H1 (cell line): ENCODE measurements at regions not wholly inside any gene's neighbourhood (a gene's known extent, or its start where the extent isn't known, plus 50 kb on each side); places are given as distances from the start of the nearest gene placed in this dataset.

Source experiments
- CTCF ChIA-PET: fragments of 300-600 bp; sonication (Branson Sonifier 250); formaldehyde crosslinking; loops from one replicate; lab custom pipeline; 2021; ENCODE audit not compliant: partially characterized antibody; lab: Charles Lee
- POLR2A ChIA-PET: fragments of 300-600 bp; sonication (Branson Sonifier 250); formaldehyde crosslinking; loops from one replicate; lab custom pipeline; 2021; ENCODE audit warnings: inconsistent platforms; ENCODE audit not compliant: partially characterized antibody; lab: Charles Lee
- DNase-seq, 2 experiments: peaks; one replicate each; pipeline versions ENCODE4 v3.0.0 to v3.0.0-alpha.2; 2010 to 2022; ENCODE audit warnings: low spot score in 2 of 2, low read depth in 1 of 2, mixed read lengths in 1 of 2
- FAIRE-seq: peaks from 2 replicates; lab custom pipeline; 2011; peaks lifted over from hg19 to GRCh38; lab: Jason Lieb, UNC
- H2AFZ ChIP-seq: 2 replicates; pipeline ENCODE4 v1.8.1; 2012; ENCODE audit warnings: low read length, inconsistent platforms
- H2AK5ac ChIP-seq: 2 replicates; pipeline ENCODE4 v1.6.1; 2013; ENCODE audit warnings: low read depth, low read length
- H2BK120ac ChIP-seq: replicated peaks from 2 replicates; pipeline ENCODE3; 2013; ENCODE audit warnings: low read depth, low read length, inconsistent platforms
- H2BK12ac ChIP-seq: 2 replicates; pipeline ENCODE4 v1.6.1; 2013; ENCODE audit warnings: low read depth, low read length
- H2BK15ac ChIP-seq: 2 replicates; pipeline ENCODE4 v1.6.1; 2013; ENCODE audit warnings: low read length
- H2BK20ac ChIP-seq: 2 replicates; pipeline ENCODE4 v1.6.1; 2013; ENCODE audit warnings: low read length
- H2BK5ac ChIP-seq: 2 replicates; pipeline ENCODE4 v1.6.1; 2013; ENCODE audit warnings: low read depth, low read length
- H3K14ac ChIP-seq: 2 replicates; pipeline ENCODE4 v1.6.1; 2013; ENCODE audit warnings: inconsistent platforms; ENCODE audit not compliant: insufficient read length
- H3K18ac ChIP-seq: 2 replicates; pipeline ENCODE4 v1.6.1; 2013; ENCODE audit warnings: low read length; ENCODE audit errors: extremely low read depth
- H3K23ac ChIP-seq: 2 replicates; pipeline ENCODE4 v1.6.1; 2013; ENCODE audit warnings: inconsistent platforms; ENCODE audit not compliant: insufficient read length
- H3K23me2 ChIP-seq: 2 replicates; pipeline ENCODE4 v1.6.1; 2013; ENCODE audit warnings: low read depth, low read length
- H3K27ac ChIP-seq: 2 replicates; pipeline ENCODE4 v1.6.1; 2011; ENCODE audit warnings: low read depth, low read length, inconsistent platforms
- H3K27me3 ChIP-seq, 4 experiments: replicated peaks in 1 of 4; 1 replicate in 1 of 4; 2 replicates in 3 of 4; pipeline versions ENCODE4 v1.6.1 to v1.8.1; 2011 to 2013; ENCODE audit warnings: low read length in 3 of 4, mild to moderate bottlenecking in 3 of 4, inconsistent platforms in 2 of 4, mixed read lengths in 2 of 4, moderate library complexity in 1 of 4; ENCODE audit not compliant: control insufficient read depth in 3 of 4, insufficient read depth in 3 of 4; ENCODE audit errors: extremely low read depth in 1 of 4
- H3K36me3 ChIP-seq, 4 experiments: 2 replicates each; pipeline versions ENCODE4 v1.6.1 to v1.8.1; 2011 to 2013; ENCODE audit warnings: mild to moderate bottlenecking in 4 of 4, low read length in 3 of 4, moderate library complexity in 2 of 4, control low read depth in 1 of 4, inconsistent platforms in 1 of 4; ENCODE audit not compliant: insufficient read depth in 4 of 4, control insufficient read depth in 2 of 4
- H3K4ac ChIP-seq: replicated peaks from 2 replicates; pipeline ENCODE3; 2013; ENCODE audit warnings: low read length, low read depth, mixed read lengths, inconsistent platforms; ENCODE audit not compliant: insufficient read length
- H3K4me1 ChIP-seq, 4 experiments: replicated peaks in 1 of 4; 1 replicate in 1 of 4; 2 replicates in 3 of 4; pipeline versions ENCODE4 v1.6.1 to v1.8.1; 2011 to 2013; ENCODE audit warnings: low read length in 3 of 4, inconsistent platforms in 2 of 4, mixed read lengths in 1 of 4; ENCODE audit not compliant: insufficient read depth in 4 of 4, control insufficient read depth in 3 of 4
- H3K4me2 ChIP-seq, 2 experiments: 2 replicates each; pipeline versions ENCODE4 v1.6.1 to v1.8.1; 2011 to 2013; ENCODE audit warnings: low read depth in 2 of 2, low read length in 2 of 2, control low read depth in 1 of 2, inconsistent platforms in 1 of 2, mild to moderate bottlenecking in 1 of 2; ENCODE audit not compliant: insufficient read depth in 1 of 2
- H3K4me3 ChIP-seq, 4 experiments: fragments of 200-600, 300-600 bp in 1 of 4; sonication (generic), shearing (Covaris generic), sonication (Bioruptor Twin) in 1 of 4; 2 replicates each; pipeline versions ENCODE4 v1.5.1 to v1.8.1; 2011 to 2016; ENCODE audit warnings: low read length in 4 of 4, low read depth in 3 of 4, control low read depth in 2 of 4, inconsistent platforms in 2 of 4, mild to moderate bottlenecking in 2 of 4, mixed read lengths in 1 of 4, moderate library complexity in 1 of 4; ENCODE audit not compliant: insufficient read depth in 2 of 4; ENCODE audit errors: extremely low read depth in 1 of 4
- H3K56ac ChIP-seq: replicated peaks from 2 replicates; pipeline ENCODE3; 2013; ENCODE audit warnings: low read depth, mild to moderate bottlenecking, mixed read lengths, low read length, inconsistent platforms; ENCODE audit not compliant: insufficient read length
- H3K79me1 ChIP-seq: 2 replicates; pipeline ENCODE4 v1.6.1; 2013; ENCODE audit warnings: low read depth, low read length, control low read depth
- H3K79me2 ChIP-seq, 2 experiments: 2 replicates each; pipeline versions ENCODE4 v1.6.1 to v1.8.1; 2012 to 2013; ENCODE audit warnings: low read length in 2 of 2, mild to moderate bottlenecking in 2 of 2, inconsistent platforms in 1 of 2; ENCODE audit not compliant: insufficient read depth in 2 of 2, control insufficient read depth in 1 of 2
- H3K9ac ChIP-seq, 4 experiments: replicated peaks in 1 of 4; 1 replicate in 1 of 4; 2 replicates in 3 of 4; pipeline versions ENCODE4 v1.6.1 to v1.8.1; 2011 to 2013; ENCODE audit warnings: low read depth in 3 of 4, low read length in 3 of 4, control low read depth in 2 of 4, mild to moderate bottlenecking in 2 of 4, moderate library complexity in 2 of 4, inconsistent platforms in 1 of 4; ENCODE audit errors: extremely low read depth in 1 of 4
- H3K9me3 ChIP-seq, 2 experiments: 2 replicates each; pipeline versions ENCODE4 v1.6.1 to v1.8.1; 2012 to 2013; ENCODE audit warnings: mild to moderate bottlenecking in 2 of 2, moderate library complexity in 2 of 2, control low read depth in 1 of 2, inconsistent platforms in 1 of 2, low read depth in 1 of 2, low read length in 1 of 2, mixed read lengths in 1 of 2; ENCODE audit not compliant: insufficient read depth in 2 of 2
- H4K20me1 ChIP-seq, 2 experiments: replicated peaks in 1 of 2; 2 replicates each; pipeline versions ENCODE3 to v1.8.1; 2011 to 2013; ENCODE audit warnings: inconsistent platforms in 2 of 2, low read length in 2 of 2, mild to moderate bottlenecking in 1 of 2; ENCODE audit not compliant: insufficient read depth in 2 of 2, control insufficient read depth in 1 of 2
- H4K5ac ChIP-seq: 2 replicates; pipeline ENCODE4 v1.6.1; 2013; ENCODE audit warnings: low read length, low read depth, mixed read lengths, inconsistent platforms; ENCODE audit not compliant: insufficient read length
- H4K8ac ChIP-seq: 2 replicates; pipeline ENCODE4 v1.8.0; 2013; ENCODE audit warnings: mild to moderate bottlenecking, moderate library complexity, low read length, inconsistent platforms; ENCODE audit not compliant: insufficient read depth; ENCODE audit errors: extremely low read depth
- H4K91ac ChIP-seq: replicated peaks from 2 replicates; pipeline ENCODE3; 2013; ENCODE audit warnings: low read length, mixed read lengths, inconsistent platforms; ENCODE audit not compliant: insufficient read length
- JUND ChIP-seq: IDR thresholded peaks from 2 replicates; pipeline ENCODE4 v1.6.1; 2011; ENCODE audit warnings: mild to moderate bottlenecking, improper control_type of control experiment, low read length
- POLR2A ChIP-seq, 2 experiments: IDR thresholded peaks; 1 replicate in 1 of 2; 2 replicates in 1 of 2; pipeline ENCODE4 v1.6.1; 2011; ENCODE audit warnings: low read depth in 2 of 2, low read length in 2 of 2, mild to moderate bottlenecking in 2 of 2; ENCODE audit errors: control extremely low read depth in 1 of 2
- ZNF274 ChIP-seq: IDR thresholded peaks from 2 replicates; pipeline ENCODE4 v1.7.0; 2012; ENCODE audit warnings: low read length, borderline replicate concordance; ENCODE audit errors: extremely low read depth

- DNase-seq: no peak
- CTCF ChIA-PET: interaction anchor here (1.0 to 1.6 kb wide), 4 partner anchors 9 to 120 kb away, joined by 3 to 7 read pairs (median 4); no protein-coding TSS in a partner anchor
These were observed 502.3 kb upstream of the RGS6 start for GRCh38 chr14:71429902-71430301.

More at GRCh38 chr14:71429902-71430301, 502.3 kb upstream of the RGS6 start:
- H2AK5ac ChIP-seq: no peak overlapping the region
- peaks cover 0 to 13% (median 5%) of the 10 kb centered on the region in 4 experiments; a peak in 5 of 7 replicates for H3K4me1 ChIP-seq
- H4K91ac ChIP-seq: no peak overlapping the region
- peaks cover 0 to 9% of the 10 kb centered on the region in 2 experiments; a peak in 1 of 4 replicates for H3K9me3 ChIP-seq
- no peak overlapping the region for H3K9ac ChIP-seq
- H3K18ac ChIP-seq: no peak overlapping the region
- H4K5ac ChIP-seq: no peak overlapping the region
- H3K4me3 ChIP-seq: no peak overlapping the region
- no peak overlapping the region for H3K27ac ChIP-seq
- no peaks in the 10 kb centered on the region; the same call in 1 of the 2 replicates for H3K23me2 ChIP-seq
- peaks cover 0 to 77% of the 10 kb centered on the region in 2 experiments; a peak in 2 of 4 replicates for H3K79me2 ChIP-seq
- H4K20me1 ChIP-seq: no peaks in the 10 kb centered on the region
- H3K14ac ChIP-seq: no peak overlapping the region
- FAIRE-seq: no peak
- H3K4ac ChIP-seq: no peak overlapping the region
- peak overlapping the region in 1 of 2 experiments; percentile 25; a peak in 2 of 4 replicates for H3K4me2 ChIP-seq
- no peak overlapping the region for H4K8ac ChIP-seq
- H3K79me1 ChIP-seq: no peaks in the 10 kb centered on the region; the same call in 1 of the 2 replicates
- no peak overlapping the region for H3K56ac ChIP-seq
- H2BK20ac ChIP-seq: no peak overlapping the region
- H3K27me3 ChIP-seq: no peaks in the 10 kb centered on the region
- H2BK12ac ChIP-seq: no peak overlapping the region
- H2AFZ ChIP-seq: no peak overlapping the region
- H2BK120ac ChIP-seq: no peak overlapping the region
- H3K23ac ChIP-seq: no peak overlapping the region
- no peaks in the 10 kb centered on the region; a peak in 1 of 8 replicates for H3K36me3 ChIP-seq
- H2BK15ac ChIP-seq: no peak overlapping the region
- H2BK5ac ChIP-seq: no peak overlapping the region
- POLR2A ChIA-PET: no interaction called here
- TF ChIP-seq JUND: no peak
- TF ChIP-seq POLR2A (IDR thresholded peaks at IDR 0.05; ENCODE audit: control extremely low read depth in 1 of 2, low read depth in 2 of 2, low read length in 2 of 2): no peak
- TF ChIP-seq ZNF274: no peak
